ENCODE measurements at regions not wholly inside any gene's neighbourhood (a gene's known extent, or its start where the extent isn't known, plus 50 kb on each side); places are given as distances from the start of the nearest gene placed in this dataset.

- no peak for TF ChIP-seq REST (IDR thresholded peaks at IDR 0.05; ENCODE audit: unreplicated experiment)
Observed at GRCh38 chr11:92504004-92504403, 279.4 kb downstream of the FAT3 start (continued).

GRCh38 chr11:92504534-92504933, 279.9 kb downstream of the FAT3 start:
- Histone ChIP-seq H3K4me1 (ENCODE audit: insufficient read depth) (peaks cover 24% of the 10 kb centered on the region), H3F3A (replicated peaks; ENCODE audit: low read depth) (no peaks in the 10 kb centered on the region), H3K9me2 (ENCODE audit: insufficient read depth) (no peaks in the 10 kb centered on the region), H3K27ac (ENCODE audit: low read depth) (no peak overlapping the region), H3K79me2 (replicated peaks; ENCODE audit: insufficient read depth) (peaks cover 57% of the 10 kb centered on the region), H3K27me3 (ENCODE audit: insufficient read depth) (no peaks in the 10 kb centered on the region), H2AFZ (no peak overlapping the region), H3K36me3 (ENCODE audit: insufficient read depth) (no peaks in the 10 kb centered on the region), H4K20me1 (replicated peaks; ENCODE audit: insufficient read depth) (no peaks in the 10 kb centered on the region; the same call in 1 of the 2 replicates), H3K4me3 (no peak overlapping the region), H3K4me2 (no peak overlapping the region)
- ATAC-seq (no peak), DNase-seq (ENCODE audit: low spot score) (no peak)
- Mint-ChIP-seq H3K36me3 (ENCODE audit: low read depth) (no peaks in the 10 kb centered on the region), H3K27ac (no peak overlapping the region), H3K27me3 (ENCODE audit: insufficient read depth, low read depth, poor library complexity) (peaks cover 5% of the 10 kb centered on the region), H3K4me1 (peaks cover 60% of the 10 kb centered on the region), H3K9me3 (no peaks in the 10 kb centered on the region), H3K4me3 (no peak overlapping the region)
- TF ChIP-seq REST (IDR thresholded peaks at IDR 0.05; ENCODE audit: unreplicated experiment) (no peak), EZH2 (IDR thresholded peaks at IDR 0.05; ENCODE audit: low read depth, unreplicated experiment) (no peak), ZNF114 (CRISPR knock-in tag; IDR thresholded peaks at IDR 0.05) (no peak), EZH2phosphoT487 (IDR thresholded peaks at IDR 0.05; ENCODE audit: unreplicated experiment) (no peak), ZNF462 (CRISPR knock-in tag; IDR thresholded peaks at IDR 0.05) (no peak), POLR2AphosphoS5 (IDR thresholded peaks at IDR 0.05; ENCODE audit: low read depth) (no peak), CTCF (conservative IDR thresholded peaks at IDR 0.05; ENCODE audit: low read depth in 2 of 2) (no peak), ZNF331 (CRISPR knock-in tag; IDR thresholded peaks at IDR 0.05; ENCODE audit: low read depth) (no peak), JUNB (IDR thresholded peaks at IDR 0.05; ENCODE audit: unreplicated experiment) (no peak), CREB1 (CRISPR knock-in tag; IDR thresholded peaks at IDR 0.05; ENCODE audit: low read depth) (no peak)

Measured in GM23338 (cell line).